ENCODE measurements at regions not wholly inside any gene's neighbourhood (a gene's known extent, or its start where the extent isn't known, plus 50 kb on each side); places are given as distances from the start of the nearest gene placed in this dataset.

DNA sequence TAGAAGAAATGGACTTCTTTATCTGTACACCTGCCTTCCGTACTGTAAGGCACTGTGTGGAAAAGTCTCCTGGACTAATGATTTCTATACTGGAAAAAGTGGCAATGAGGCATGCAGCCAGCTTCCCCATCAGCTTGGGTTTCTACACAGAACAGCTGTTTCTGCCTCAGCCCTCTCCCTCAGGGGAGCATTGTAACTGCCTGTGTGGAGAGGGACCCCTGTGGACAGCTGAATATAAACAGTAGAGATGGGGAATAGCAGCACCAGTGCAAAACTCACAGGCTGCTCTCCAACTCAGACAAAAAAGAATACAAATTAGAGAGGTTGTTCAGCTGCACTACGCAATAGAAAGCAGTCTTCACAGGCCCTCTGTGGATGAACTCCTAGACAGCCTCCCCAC is 451.3 kb upstream of the MBL2 start:
- Histone ChIP-seq H3K4me2 (ENCODE audit: low read length) (no peak overlapping the region), H3K79me2 (ENCODE audit: insufficient read depth, low read length) (no peaks in the 10 kb centered on the region), H3K27me3 (ENCODE audit: insufficient read depth, low read length) (no peaks in the 10 kb centered on the region), H3K4me3 (replicated peaks in 1 of 2; ENCODE audit: low read depth in 1 of 2, low read length in 2 of 2) (no peak overlapping the region), H3K9ac (ENCODE audit: low read length) (no peak overlapping the region), H3K36me3 (ENCODE audit: control insufficient read depth in 1 of 2, insufficient read depth in 2 of 2, low read length in 2 of 2) (no peaks in the 10 kb centered on the region), H2AFZ (ENCODE audit: low read depth, low read length, poor library complexity, severe bottlenecking) (no peak overlapping the region), H3K27ac (ENCODE audit: low read depth, low read length) (no peak overlapping the region), H4K20me1 (ENCODE audit: insufficient read depth) (no peaks in the 10 kb centered on the region), H3K4me1 (ENCODE audit: control insufficient read depth in 1 of 2, insufficient read depth in 2 of 2, low read length in 2 of 2) (no peaks in the 10 kb centered on the region), H3K9me2 (ENCODE audit: insufficient read depth) (no peaks in the 10 kb centered on the region), H3K9me3 (ENCODE audit: control insufficient read depth in 1 of 2, insufficient read depth in 1 of 2, low read depth in 1 of 2, low read length in 2 of 2) (peaks cover 9 to 14% of the 10 kb centered on the region in 2 experiments; a peak in 3 of 4 replicates)
- ChIA-PET RAD21 (ENCODE audit: low non-redundant PET in 1 of 2, low total read pairs in 2 of 2, uncharacterized antibody in 2 of 2, unreplicated experiment in 2 of 2) (no interaction called here), POLR2A (no interaction called here), CTCF (no interaction called here)
- ATAC-seq (no peak), DNase-seq (ENCODE audit: low read depth, low spot score) (no peak)
- intact Hi-C loops (cut with micrococcal nuclease): no loop called here
- TF ChIP-seq, protein P1, sequence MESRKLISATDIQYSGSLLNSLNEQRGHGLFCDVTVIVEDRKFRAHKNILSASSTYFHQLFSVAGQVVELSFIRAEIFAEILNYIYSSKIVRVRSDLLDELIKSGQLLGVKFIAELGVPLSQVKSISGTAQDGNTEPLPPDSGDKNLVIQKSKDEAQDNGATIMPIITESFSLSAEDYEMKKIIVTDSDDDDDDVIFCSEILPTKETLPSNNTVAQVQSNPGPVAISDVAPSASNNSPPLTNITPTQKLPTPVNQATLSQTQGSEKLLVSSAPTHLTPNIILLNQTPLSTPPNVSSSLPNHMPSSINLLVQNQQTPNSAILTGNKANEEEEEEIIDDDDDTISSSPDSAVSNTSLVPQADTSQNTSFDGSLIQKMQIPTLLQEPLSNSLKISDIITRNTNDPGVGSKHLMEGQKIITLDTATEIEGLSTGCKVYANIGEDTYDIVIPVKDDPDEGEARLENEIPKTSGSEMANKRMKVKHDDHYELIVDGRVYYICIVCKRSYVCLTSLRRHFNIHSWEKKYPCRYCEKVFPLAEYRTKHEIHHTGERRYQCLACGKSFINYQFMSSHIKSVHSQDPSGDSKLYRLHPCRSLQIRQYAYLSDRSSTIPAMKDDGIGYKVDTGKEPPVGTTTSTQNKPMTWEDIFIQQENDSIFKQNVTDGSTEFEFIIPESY (IDR thresholded peaks at IDR 0.05; ENCODE audit: extremely low read depth, insufficient replicate concordance, low read length): no peak
- TF ChIP-seq JUND (IDR thresholded peaks at IDR 0.05) (no peak), EGR1 (IDR thresholded peaks at IDR 0.05; ENCODE audit: low read depth) (no peak), YY1 (IDR thresholded peaks at IDR 0.05; ENCODE audit: extremely low read depth, insufficient replicate concordance, low read depth, low read length) (no peak), FOSL1 (IDR thresholded peaks at IDR 0.05; ENCODE audit: low read depth) (no peak), ELF1 (IDR thresholded peaks at IDR 0.05; ENCODE audit: borderline replicate concordance, low read depth) (no peak), ZNF274 (IDR thresholded peaks at IDR 0.05; ENCODE audit: low read depth, low read length) (no peak), RAD21 (IDR thresholded peaks at IDR 0.05; ENCODE audit: low read depth) (no peak), POLR2AphosphoS5 (IDR thresholded peaks at IDR 0.05; ENCODE audit: low read depth, low read length) (no peak), TCF7L2 (IDR thresholded peaks at IDR 0.05; ENCODE audit: borderline replicate concordance, extremely low read depth, insufficient read depth, insufficient read length) (no peak), EZH2phosphoT487 (IDR thresholded peaks at IDR 0.05; ENCODE audit: borderline replicate concordance) (no peak), SIN3A (IDR thresholded peaks at IDR 0.05; ENCODE audit: low read depth) (no peak), SRF (IDR thresholded peaks at IDR 0.05; ENCODE audit: low read depth) (no peak), CBX3 (IDR thresholded peaks at IDR 0.05; ENCODE audit: low read depth) (no peak), POLR2A (IDR thresholded peaks at IDR 0.05; ENCODE audit: borderline replicate concordance, extremely low read depth, insufficient read depth, insufficient read length) (no peak), SP1 (IDR thresholded peaks at IDR 0.05; ENCODE audit: low read depth) (no peak)
- TF ChIP-seq, protein P2, sequence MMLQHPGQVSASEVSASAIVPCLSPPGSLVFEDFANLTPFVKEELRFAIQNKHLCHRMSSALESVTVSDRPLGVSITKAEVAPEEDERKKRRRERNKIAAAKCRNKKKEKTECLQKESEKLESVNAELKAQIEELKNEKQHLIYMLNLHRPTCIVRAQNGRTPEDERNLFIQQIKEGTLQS (IDR thresholded peaks at IDR 0.05): no peak
- TF ChIP-seq, protein P3, sequence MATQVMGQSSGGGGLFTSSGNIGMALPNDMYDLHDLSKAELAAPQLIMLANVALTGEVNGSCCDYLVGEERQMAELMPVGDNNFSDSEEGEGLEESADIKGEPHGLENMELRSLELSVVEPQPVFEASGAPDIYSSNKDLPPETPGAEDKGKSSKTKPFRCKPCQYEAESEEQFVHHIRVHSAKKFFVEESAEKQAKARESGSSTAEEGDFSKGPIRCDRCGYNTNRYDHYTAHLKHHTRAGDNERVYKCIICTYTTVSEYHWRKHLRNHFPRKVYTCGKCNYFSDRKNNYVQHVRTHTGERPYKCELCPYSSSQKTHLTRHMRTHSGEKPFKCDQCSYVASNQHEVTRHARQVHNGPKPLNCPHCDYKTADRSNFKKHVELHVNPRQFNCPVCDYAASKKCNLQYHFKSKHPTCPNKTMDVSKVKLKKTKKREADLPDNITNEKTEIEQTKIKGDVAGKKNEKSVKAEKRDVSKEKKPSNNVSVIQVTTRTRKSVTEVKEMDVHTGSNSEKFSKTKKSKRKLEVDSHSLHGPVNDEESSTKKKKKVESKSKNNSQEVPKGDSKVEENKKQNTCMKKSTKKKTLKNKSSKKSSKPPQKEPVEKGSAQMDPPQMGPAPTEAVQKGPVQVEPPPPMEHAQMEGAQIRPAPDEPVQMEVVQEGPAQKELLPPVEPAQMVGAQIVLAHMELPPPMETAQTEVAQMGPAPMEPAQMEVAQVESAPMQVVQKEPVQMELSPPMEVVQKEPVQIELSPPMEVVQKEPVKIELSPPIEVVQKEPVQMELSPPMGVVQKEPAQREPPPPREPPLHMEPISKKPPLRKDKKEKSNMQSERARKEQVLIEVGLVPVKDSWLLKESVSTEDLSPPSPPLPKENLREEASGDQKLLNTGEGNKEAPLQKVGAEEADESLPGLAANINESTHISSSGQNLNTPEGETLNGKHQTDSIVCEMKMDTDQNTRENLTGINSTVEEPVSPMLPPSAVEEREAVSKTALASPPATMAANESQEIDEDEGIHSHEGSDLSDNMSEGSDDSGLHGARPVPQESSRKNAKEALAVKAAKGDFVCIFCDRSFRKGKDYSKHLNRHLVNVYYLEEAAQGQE (IDR thresholded peaks at IDR 0.05; ENCODE audit: low read depth): no peak
- BruUV-seq (replicated peaks): no TSS peak
